GM23338 (cell line): ENCODE measurements at regions not wholly inside any gene's neighbourhood (a gene's known extent, or its start where the extent isn't known, plus 50 kb on each side); places are given as distances from the start of the nearest gene placed in this dataset.

ENCODE experiments used
- ATAC-seq: fragments of 200-7000 bp; cut with Tn5 transposase; 3 replicates; pipeline ENCODE4 v1.9.1; 2020
- DNase-seq: peaks from one replicate; pipeline ENCODE4 v3.0.0-alpha.2; 2015; ENCODE audit warnings: low spot score
- H2AFZ ChIP-seq: fragments of 200-600 bp; sonication (generic); 2 replicates; pipeline ENCODE4 v1.8.0; 2016; ENCODE audit warnings: antibody characterized with exemption, mild to moderate bottlenecking, moderate library complexity
- H3F3A ChIP-seq: fragments of 200-600 bp; sonication (generic); replicated peaks from 2 replicates; pipeline ENCODE4 v1.8.0; 2017; ENCODE audit warnings: antibody characterized with exemption, mixed run types, low read depth
- H3K27ac ChIP-seq: fragments of 200-600 bp; sonication (generic); 2 replicates; pipeline ENCODE4 v1.6.1; 2016; ENCODE audit warnings: low read depth
- H3K27me3 ChIP-seq: fragments of 200-600 bp; sonication (generic); 2 replicates; pipeline ENCODE4 v1.8.0; 2016; ENCODE audit warnings: mild to moderate bottlenecking, mixed run types, moderate library complexity; ENCODE audit not compliant: insufficient read depth
- H3K36me3 ChIP-seq: fragments of 200-600 bp; sonication (generic); 2 replicates; pipeline ENCODE4 v1.8.0; 2016; ENCODE audit warnings: mild to moderate bottlenecking; ENCODE audit not compliant: insufficient read depth
- H3K4me1 ChIP-seq: fragments of 200-600 bp; sonication (generic); 2 replicates; pipeline ENCODE4 v1.8.0; 2016; ENCODE audit warnings: mild to moderate bottlenecking, moderate library complexity; ENCODE audit not compliant: insufficient read depth
- H3K4me2 ChIP-seq: fragments of 200-600 bp; sonication (generic); 2 replicates; pipeline ENCODE4 v1.7.1; 2017; ENCODE audit warnings: mixed run types
- H3K4me3 ChIP-seq: fragments of 200-600 bp; sonication (generic); 2 replicates; pipeline ENCODE4 v1.6.1; 2016; ENCODE audit warnings: mixed run types
- H3K79me2 ChIP-seq: fragments of 200-600 bp; sonication (generic); replicated peaks from 2 replicates; pipeline ENCODE4 v1.8.0; 2017; ENCODE audit warnings: mild to moderate bottlenecking; ENCODE audit not compliant: insufficient read depth
- H3K9me2 ChIP-seq: fragments of 200-600 bp; sonication (generic); 2 replicates; pipeline ENCODE4 v1.8.0; 2017; ENCODE audit not compliant: insufficient read depth
- H4K20me1 ChIP-seq: fragments of 200-600 bp; sonication (generic); replicated peaks from 2 replicates; pipeline ENCODE4 v1.8.0; 2017; ENCODE audit warnings: mild to moderate bottlenecking; ENCODE audit not compliant: insufficient read depth
- H3K27ac Mint-ChIP-seq: 2 replicates; pipeline ENCODE4 v1.8.0; 2020; ENCODE audit warnings: inconsistent platforms, mild to moderate bottlenecking, moderate library complexity, mixed read lengths
- H3K27me3 Mint-ChIP-seq: 3 replicates; pipeline ENCODE4 v1.8.0; 2022; ENCODE audit warnings: low read depth, mild to moderate bottlenecking, moderate library complexity, mixed read lengths, inconsistent platforms; ENCODE audit not compliant: insufficient read depth, poor library complexity
- H3K36me3 Mint-ChIP-seq: 3 replicates; pipeline ENCODE4 v1.8.0; 2021; ENCODE audit warnings: low read depth, mild to moderate bottlenecking, inconsistent platforms, moderate library complexity, mixed read lengths
- H3K4me1 Mint-ChIP-seq: 3 replicates; pipeline ENCODE4 v1.8.0; 2020; ENCODE audit warnings: mild to moderate bottlenecking, inconsistent platforms, mixed read lengths
- H3K4me3 Mint-ChIP-seq: 3 replicates; pipeline ENCODE4 v1.8.0; 2021; ENCODE audit warnings: moderate library complexity, mild to moderate bottlenecking, inconsistent platforms, mixed read lengths
- H3K9me3 Mint-ChIP-seq: 3 replicates; pipeline ENCODE4 v1.8.0; 2020; ENCODE audit warnings: moderate library complexity, mild to moderate bottlenecking, inconsistent platforms, mixed read lengths
- CREB1 ChIP-seq: fragments of 250-450 bp; sonication (Bioruptor Pico); IDR thresholded peaks from 2 replicates; pipeline ENCODE4 v1.5.0; 2020; ENCODE audit warnings: low read depth, mild to moderate bottlenecking, moderate library complexity
- EZH2 ChIP-seq: fragments of 200-600 bp; sonication (generic); IDR thresholded peaks from one replicate; pipeline ENCODE4 v1.8.0; 2017; ENCODE audit warnings: antibody characterized with exemption, mild to moderate bottlenecking, low read depth; ENCODE audit not compliant: unreplicated experiment
- EZH2phosphoT487 ChIP-seq: fragments of 200-600 bp; sonication (generic); IDR thresholded peaks from one replicate; pipeline ENCODE4 v1.8.1; 2018; ENCODE audit warnings: antibody characterized with exemption; ENCODE audit not compliant: unreplicated experiment
- NANOG ChIP-seq: IDR thresholded peaks from 2 replicates; pipeline ENCODE4 v1.6.1; 2016; ENCODE audit warnings: antibody characterized with exemption, borderline replicate concordance
- STAT1 ChIP-seq: IDR thresholded peaks from one replicate; pipeline ENCODE4 v1.6.1; 2016; ENCODE audit warnings: antibody characterized with exemption; ENCODE audit not compliant: unreplicated experiment
- TF ChIP-seq, protein P1 (sequence below): fragments of 250-450 bp; sonication (Bioruptor Pico); IDR thresholded peaks from 2 replicates; pipeline ENCODE4 v1.5.0; 2020; ENCODE audit warnings: mild to moderate bottlenecking, moderate library complexity
- TF ChIP-seq, protein P2 (sequence below): IDR thresholded peaks from 2 replicates; pipeline ENCODE4 v1.6.1; 2016; ENCODE audit warnings: antibody characterized with exemption
- TF ChIP-seq, protein P3 (sequence below): IDR thresholded peaks from one replicate; pipeline ENCODE4 v1.6.1; 2018; ENCODE audit warnings: antibody characterized with exemption; ENCODE audit not compliant: unreplicated experiment

DNA sequence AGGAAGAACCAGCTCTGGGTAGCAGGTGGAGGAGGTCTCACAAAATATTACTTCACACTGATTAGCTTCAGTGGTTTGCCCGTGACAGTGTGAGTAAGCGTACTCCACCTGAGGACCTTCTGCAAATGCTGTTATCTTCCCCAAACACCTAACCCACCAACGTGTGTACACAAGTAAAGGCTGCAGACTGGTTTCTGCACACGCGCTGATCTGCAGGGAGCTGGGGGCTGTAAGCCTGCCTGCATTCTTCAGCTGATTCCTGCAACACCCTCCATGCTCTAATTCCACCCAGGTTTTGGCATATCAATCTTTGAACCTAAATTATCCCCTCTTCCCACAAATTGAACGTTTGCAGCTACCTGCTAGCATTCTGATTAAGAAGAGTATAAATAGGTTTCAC lies 820.2 kb downstream of the TRIML1 start (continued):
- TF ChIP-seq, protein P1, sequence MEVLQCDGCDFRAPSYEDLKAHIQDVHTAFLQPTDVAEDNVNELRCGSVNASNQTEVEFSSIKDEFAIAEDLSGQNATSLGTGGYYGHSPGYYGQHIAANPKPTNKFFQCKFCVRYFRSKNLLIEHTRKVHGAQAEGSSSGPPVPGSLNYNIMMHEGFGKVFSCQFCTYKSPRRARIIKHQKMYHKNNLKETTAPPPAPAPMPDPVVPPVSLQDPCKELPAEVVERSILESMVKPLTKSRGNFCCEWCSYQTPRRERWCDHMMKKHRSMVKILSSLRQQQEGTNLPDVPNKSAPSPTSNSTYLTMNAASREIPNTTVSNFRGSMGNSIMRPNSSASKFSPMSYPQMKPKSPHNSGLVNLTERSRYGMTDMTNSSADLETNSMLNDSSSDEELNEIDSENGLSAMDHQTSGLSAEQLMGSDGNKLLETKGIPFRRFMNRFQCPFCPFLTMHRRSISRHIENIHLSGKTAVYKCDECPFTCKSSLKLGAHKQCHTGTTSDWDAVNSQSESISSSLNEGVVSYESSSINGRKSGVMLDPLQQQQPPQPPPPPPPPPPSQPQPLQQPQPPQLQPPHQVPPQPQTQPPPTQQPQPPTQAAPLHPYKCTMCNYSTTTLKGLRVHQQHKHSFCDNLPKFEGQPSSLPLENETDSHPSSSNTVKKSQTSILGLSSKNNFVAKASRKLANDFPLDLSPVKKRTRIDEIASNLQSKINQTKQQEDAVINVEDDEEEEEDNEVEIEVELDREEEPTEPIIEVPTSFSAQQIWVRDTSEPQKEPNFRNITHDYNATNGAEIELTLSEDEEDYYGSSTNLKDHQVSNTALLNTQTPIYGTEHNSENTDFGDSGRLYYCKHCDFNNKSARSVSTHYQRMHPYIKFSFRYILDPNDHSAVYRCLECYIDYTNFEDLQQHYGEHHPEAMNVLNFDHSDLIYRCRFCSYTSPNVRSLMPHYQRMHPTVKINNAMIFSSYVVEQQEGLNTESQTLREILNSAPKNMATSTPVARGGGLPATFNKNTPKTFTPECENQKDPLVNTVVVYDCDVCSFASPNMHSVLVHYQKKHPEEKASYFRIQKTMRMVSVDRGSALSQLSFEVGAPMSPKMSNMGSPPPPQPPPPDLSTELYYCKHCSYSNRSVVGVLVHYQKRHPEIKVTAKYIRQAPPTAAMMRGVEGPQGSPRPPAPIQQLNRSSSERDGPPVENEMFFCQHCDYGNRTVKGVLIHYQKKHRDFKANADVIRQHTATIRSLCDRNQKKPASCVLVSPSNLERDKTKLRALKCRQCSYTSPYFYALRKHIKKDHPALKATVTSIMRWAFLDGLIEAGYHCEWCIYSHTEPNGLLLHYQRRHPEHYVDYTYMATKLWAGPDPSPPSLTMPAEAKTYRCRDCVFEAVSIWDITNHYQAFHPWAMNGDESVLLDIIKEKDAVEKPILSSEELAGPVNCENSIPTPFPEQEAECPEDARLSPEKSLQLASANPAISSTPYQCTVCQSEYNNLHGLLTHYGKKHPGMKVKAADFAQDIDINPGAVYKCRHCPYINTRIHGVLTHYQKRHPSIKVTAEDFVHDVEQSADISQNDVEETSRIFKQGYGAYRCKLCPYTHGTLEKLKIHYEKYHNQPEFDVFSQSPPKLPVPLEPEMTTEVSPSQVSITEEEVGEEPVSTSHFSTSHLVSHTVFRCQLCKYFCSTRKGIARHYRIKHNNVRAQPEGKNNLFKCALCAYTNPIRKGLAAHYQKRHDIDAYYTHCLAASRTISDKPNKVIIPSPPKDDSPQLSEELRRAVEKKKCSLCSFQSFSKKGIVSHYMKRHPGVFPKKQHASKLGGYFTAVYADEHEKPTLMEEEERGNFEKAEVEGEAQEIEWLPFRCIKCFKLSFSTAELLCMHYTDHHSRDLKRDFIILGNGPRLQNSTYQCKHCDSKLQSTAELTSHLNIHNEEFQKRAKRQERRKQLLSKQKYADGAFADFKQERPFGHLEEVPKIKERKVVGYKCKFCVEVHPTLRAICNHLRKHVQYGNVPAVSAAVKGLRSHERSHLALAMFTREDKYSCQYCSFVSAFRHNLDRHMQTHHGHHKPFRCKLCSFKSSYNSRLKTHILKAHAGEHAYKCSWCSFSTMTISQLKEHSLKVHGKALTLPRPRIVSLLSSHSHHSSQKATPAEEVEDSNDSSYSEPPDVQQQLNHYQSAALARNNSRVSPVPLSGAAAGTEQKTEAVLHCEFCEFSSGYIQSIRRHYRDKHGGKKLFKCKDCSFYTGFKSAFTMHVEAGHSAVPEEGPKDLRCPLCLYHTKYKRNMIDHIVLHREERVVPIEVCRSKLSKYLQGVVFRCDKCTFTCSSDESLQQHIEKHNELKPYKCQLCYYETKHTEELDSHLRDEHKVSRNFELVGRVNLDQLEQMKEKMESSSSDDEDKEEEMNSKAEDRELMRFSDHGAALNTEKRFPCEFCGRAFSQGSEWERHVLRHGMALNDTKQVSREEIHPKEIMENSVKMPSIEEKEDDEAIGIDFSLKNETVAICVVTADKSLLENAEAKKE (CRISPR knock-in tag) = no peak
- TF ChIP-seq CREB1 (CRISPR knock-in tag) (no peak), EZH2phosphoT487 (no peak)

DNA sequence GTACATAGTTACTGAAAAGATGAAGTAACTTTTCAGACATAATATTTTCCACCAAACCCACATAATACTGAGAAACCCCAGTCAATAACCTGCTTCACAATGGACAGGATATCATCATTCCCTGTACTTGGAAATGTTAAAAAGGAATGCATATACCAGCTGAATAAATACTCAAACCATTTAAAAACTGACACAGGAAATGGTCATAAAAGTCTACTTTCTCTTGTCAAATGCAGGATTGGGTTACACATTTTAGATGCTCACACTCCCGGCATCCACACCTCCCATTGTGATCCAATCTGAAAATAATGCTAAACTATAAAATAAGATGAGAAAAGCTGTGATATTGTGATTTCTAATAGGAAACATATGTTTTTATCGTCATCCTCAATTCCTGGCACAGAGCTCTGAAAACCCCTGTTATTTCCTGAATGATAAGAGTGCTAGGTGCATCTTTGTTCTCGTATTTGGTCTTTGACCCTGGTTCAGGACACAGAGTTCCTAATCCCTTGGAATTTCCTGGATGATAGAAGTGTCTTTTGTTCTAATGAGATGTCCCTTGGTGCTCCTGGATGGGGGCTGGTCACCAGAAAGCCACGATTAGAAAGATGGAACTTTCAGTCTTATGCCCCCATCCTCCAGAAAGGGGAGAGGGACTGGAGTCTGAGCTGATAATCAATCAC lies 821.3 kb downstream of the TRIML1 start:
- H3K27me3 ChIP-seq = no peaks in the 10 kb centered on the region
- no peak overlapping the region for H3K4me3 Mint-ChIP-seq
- 0 out of 2 replicates have a peak overlapping the region, but pooled peaks have one; percentile 1 for H2AFZ ChIP-seq
- TF ChIP-seq STAT1 (no peak), NANOG (no peak), EZH2 (no peak)
- TF ChIP-seq, protein P2, sequence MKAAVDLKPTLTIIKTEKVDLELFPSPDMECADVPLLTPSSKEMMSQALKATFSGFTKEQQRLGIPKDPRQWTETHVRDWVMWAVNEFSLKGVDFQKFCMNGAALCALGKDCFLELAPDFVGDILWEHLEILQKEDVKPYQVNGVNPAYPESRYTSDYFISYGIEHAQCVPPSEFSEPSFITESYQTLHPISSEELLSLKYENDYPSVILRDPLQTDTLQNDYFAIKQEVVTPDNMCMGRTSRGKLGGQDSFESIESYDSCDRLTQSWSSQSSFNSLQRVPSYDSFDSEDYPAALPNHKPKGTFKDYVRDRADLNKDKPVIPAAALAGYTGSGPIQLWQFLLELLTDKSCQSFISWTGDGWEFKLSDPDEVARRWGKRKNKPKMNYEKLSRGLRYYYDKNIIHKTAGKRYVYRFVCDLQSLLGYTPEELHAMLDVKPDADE = no peak
- TF ChIP-seq, protein P3, sequence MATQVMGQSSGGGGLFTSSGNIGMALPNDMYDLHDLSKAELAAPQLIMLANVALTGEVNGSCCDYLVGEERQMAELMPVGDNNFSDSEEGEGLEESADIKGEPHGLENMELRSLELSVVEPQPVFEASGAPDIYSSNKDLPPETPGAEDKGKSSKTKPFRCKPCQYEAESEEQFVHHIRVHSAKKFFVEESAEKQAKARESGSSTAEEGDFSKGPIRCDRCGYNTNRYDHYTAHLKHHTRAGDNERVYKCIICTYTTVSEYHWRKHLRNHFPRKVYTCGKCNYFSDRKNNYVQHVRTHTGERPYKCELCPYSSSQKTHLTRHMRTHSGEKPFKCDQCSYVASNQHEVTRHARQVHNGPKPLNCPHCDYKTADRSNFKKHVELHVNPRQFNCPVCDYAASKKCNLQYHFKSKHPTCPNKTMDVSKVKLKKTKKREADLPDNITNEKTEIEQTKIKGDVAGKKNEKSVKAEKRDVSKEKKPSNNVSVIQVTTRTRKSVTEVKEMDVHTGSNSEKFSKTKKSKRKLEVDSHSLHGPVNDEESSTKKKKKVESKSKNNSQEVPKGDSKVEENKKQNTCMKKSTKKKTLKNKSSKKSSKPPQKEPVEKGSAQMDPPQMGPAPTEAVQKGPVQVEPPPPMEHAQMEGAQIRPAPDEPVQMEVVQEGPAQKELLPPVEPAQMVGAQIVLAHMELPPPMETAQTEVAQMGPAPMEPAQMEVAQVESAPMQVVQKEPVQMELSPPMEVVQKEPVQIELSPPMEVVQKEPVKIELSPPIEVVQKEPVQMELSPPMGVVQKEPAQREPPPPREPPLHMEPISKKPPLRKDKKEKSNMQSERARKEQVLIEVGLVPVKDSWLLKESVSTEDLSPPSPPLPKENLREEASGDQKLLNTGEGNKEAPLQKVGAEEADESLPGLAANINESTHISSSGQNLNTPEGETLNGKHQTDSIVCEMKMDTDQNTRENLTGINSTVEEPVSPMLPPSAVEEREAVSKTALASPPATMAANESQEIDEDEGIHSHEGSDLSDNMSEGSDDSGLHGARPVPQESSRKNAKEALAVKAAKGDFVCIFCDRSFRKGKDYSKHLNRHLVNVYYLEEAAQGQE = no peak
- DNase-seq = no peak
- H3K9me2 ChIP-seq = 0 out of 2 replicates have a peak, but pooled peaks cover 9% of the 10 kb centered on the region
- no peak overlapping the region for H3K4me2 ChIP-seq
- no peak overlapping the region for H3K27ac Mint-ChIP-seq
- peaks cover 9% of the 10 kb centered on the region for H3K36me3 Mint-ChIP-seq
- no peaks in the 10 kb centered on the region for H4K20me1 ChIP-seq
- no peaks in the 10 kb centered on the region for H3K79me2 ChIP-seq
- no peaks in the 10 kb centered on the region for H3K27me3 Mint-ChIP-seq
- no peak overlapping the region for H3K27ac ChIP-seq
- peaks cover 6% of the 10 kb centered on the region for H3K9me3 Mint-ChIP-seq
- H3K4me1 Mint-ChIP-seq = no peaks in the 10 kb centered on the region
- no peak overlapping the region for H3K4me3 ChIP-seq
- no peak for ATAC-seq
- H3K36me3 ChIP-seq = 0 out of 2 replicates have a peak, but pooled peaks cover 3% of the 10 kb centered on the region
- no peaks in the 10 kb centered on the region; the same call in 1 of the 2 replicates for H3K4me1 ChIP-seq
- H3F3A ChIP-seq = no peaks in the 10 kb centered on the region
